Left forelimb (tissue), 1 donor: ENCODE measurements at regions not wholly inside any gene's neighbourhood (a gene's known extent, or its start where the extent isn't known, plus 50 kb on each side); places are given as distances from the start of the nearest gene placed in this dataset.

ENCODE experiments used
- DNase-seq: peaks from one replicate; pipeline ENCODE4 v3.0.0-alpha.2; 2018; ENCODE audit warnings: low spot score

- no peak for DNase-seq
These were observed 471.8 kb downstream of the LIG4 start for GRCh38 chr13:107743526-107743925.

GRCh38 chr13:107743100-107743499, 472.2 kb downstream of the LIG4 start:
- DNase-seq: no peak

GRCh38 chr13:107742544-107742943, 472.8 kb downstream of the LIG4 start:
- no peak for DNase-seq

GRCh38 chr13:107738004-107738403, 477.3 kb downstream of the LIG4 start:
- no peak for DNase-seq

GRCh38 chr13:107736731-107737130, 478.6 kb downstream of the LIG4 start:
- DNase-seq: no peak

- DNase-seq: no peak
These were observed 479.2 kb downstream of the LIG4 start for GRCh38 chr13:107736170-107736569.

- no peak for DNase-seq
These were observed 480.3 kb downstream of the LIG4 start for GRCh38 chr13:107734891-107735625.

DNA sequence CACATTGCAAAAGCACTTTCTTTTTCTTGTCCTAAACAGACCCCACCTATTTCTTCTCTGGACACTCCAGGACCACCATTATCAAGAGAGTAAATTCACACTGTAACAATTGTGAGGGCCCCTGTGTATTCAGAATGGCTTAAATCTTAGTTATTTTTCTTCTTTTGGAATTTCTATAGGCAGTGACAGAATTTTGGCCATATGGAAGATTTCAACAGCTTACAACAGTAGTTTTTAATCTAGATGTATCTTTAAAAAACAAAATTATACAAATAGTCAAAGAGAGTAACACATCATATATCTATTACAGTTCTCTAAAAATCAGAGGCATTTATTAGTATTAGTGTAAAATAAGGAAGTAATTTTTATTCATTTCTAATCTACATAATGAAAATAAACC, 482.1 kb downstream of the LIG4 start:
- DNase-seq: no peak

GRCh38 chr13:107730813-107731212, 484.5 kb downstream of the LIG4 start:
- no peak for DNase-seq

GRCh38 chr13:107721125-107721869, 494.0 kb downstream of the LIG4 start:
- DNase-seq: no peak

DNA sequence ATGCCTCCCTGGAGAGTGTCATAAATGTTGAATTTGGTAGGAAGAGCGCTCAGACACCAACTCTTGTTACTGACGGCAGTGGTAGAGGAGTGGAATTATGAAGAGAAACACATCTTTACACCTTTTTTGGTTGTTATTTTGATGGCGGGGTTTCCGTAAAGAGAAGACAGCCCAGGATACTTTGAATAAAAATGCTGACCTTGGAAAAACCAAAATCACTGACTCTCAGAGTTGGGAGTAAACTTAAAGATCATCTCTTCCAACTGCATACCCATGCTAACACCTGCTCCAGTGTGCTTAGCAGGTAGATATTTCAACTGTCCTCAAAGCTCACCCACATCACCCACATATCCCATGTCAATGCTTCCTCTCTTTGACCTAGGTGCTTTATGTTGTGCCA, 498.6 kb downstream of the LIG4 start:
- no peak for DNase-seq

DNA sequence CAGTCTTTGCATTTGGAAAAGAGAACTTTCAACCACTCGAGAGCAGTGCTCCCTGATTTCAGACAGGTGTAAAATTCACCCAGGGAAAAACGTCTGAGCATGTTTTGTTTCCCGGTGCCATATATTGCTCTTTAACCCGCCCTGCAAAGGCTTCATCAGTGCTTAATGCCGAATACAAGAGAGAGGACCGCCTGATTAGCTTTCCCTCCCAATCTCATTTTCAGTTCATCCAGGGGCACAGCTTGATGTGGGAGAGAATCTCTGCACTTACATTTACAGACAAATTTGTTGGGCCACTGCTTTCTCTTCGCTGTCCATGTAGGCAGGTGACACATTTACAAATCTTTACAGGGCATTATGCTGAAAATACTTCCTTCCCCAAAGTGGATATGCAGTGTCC, 499.1 kb downstream of the LIG4 start:
- DNase-seq: no peak

DNA sequence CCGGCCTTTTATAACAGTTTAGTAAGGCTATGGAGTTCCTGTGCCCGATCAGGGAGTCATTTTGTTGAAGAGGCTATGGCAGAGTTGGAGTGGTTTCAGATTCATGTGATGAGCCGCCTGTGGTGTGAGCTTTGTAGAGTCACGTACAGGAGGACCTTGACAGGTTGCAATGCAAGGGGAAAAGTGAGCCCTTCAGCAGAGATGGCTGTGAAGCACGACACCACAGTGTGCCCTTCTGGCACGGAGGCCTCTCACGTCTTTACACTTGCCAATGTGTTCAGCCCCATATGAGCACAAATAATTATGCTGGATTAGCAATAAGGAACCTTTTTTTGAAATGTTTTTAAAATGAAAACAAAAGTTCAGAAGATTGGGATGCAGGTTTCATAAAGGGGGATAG, 499.8 kb downstream of the LIG4 start:
- DNase-seq: no peak

DNA sequence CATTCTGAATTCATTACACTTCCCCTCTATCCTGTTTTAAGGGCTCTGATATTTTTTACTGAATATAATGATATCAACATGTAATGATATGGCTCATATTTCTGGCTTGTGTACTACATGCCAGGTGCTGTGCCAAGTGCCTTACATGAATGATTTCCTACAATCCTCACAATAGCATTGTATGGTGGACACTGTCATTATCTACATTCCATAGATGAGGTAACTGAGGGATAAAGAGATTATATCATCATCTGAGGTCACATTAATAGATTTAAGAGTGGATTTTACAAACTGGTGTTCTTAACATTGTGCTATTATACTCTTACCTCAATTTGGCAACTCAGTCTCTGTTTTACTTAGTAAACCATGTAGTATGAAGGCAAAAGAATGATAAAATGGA, 502.0 kb downstream of the LIG4 start:
- no peak for DNase-seq

DNA sequence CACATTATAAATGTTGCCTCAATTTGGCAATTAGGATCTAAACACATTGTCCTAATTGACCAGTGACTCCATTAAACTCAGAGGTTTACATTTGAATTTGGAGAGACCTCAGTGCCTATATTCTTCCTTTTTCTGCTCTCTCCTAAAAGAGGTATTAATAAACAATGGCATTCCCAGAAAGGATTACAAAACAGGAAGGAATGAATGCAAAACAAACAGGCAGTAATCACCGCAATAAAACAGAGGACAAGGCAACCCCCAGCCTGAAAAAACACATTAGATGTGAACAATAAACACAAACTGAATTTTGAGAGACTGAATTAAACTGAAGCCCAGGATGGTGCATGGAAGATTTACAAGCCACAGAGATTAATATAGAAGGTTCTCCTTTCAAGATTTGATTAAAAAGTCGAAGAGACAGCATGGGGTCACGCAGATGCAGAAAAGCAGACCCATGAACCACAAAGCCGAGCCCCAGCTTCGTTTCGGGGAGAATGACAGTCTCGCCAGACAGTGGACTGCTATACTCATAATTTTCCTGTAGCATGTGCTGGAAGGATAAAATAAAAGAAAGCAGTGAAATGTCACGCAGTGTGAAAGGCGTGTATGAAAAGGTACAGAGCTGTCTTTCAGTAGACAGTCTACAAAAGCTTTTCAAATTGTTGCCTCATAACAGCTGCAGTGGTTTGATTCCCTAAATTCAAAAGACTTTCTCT, 503.0 kb downstream of the LIG4 start:
- DNase-seq: no peak

GRCh38 chr13:107690181-107690580, 525.2 kb downstream of the LIG4 start:
- no peak for DNase-seq

- no peak for DNase-seq
These were observed 529.5 kb downstream of the LIG4 start for GRCh38 chr13:107685876-107686275.

GRCh38 chr13:107681600-107681999, 533.7 kb downstream of the LIG4 start:
- no peak for DNase-seq

DNA sequence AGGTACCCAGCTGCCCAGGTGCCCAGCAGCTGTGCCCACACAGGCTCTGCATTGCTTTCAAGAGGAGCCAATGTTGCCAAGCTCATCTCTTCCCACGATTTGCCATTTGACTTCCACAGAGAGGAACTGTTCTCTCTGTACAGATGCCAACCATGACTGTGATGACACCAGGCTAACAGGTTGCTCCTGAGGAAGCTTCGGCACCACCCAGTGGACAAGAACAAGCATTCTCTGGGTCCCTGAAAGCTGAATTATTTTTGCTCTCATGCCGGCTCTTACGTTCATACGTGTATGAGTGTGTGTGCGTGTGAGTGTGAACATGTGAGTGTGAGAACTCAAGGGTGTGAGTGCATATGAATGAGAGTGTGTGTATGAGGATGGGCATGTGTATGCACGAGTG, 535.2 kb downstream of the LIG4 start:
- no peak for DNase-seq

- no peak for DNase-seq
These were observed 537.2 kb downstream of the LIG4 start for GRCh38 chr13:107678075-107678689.

- DNase-seq: no peak
These were observed 539.3 kb downstream of the LIG4 start for GRCh38 chr13:107675847-107676550.
